Keratinocyte (primary cell): ENCODE measurements at regions not wholly inside any gene's neighbourhood (a gene's known extent, or its start where the extent isn't known, plus 50 kb on each side); places are given as distances from the start of the nearest gene placed in this dataset.

Experiments
- DNase-seq: peaks from one replicate; pipeline ENCODE4 v3.0.0-alpha.2; 2011; ENCODE audit warnings: low read depth, missing footprints, low spot score
- FAIRE-seq: peaks from 2 replicates; lab custom pipeline; 2011; peaks lifted over from hg19 to GRCh38; lab: Jason Lieb, UNC
- H2AFZ ChIP-seq: 2 replicates; pipeline ENCODE4 v1.6.0; 2012; ENCODE audit warnings: low read length, control low read depth, inconsistent platforms; ENCODE audit not compliant: control insufficient read depth
- H3K27ac ChIP-seq: 2 replicates; pipeline ENCODE4 v1.5.1; 2011; ENCODE audit warnings: low read length; ENCODE audit not compliant: control insufficient read depth, insufficient read depth
- H3K27me3 ChIP-seq: 3 replicates; pipeline ENCODE4 v1.6.0; 2011; ENCODE audit warnings: low read length; ENCODE audit not compliant: control insufficient read depth, insufficient read depth; ENCODE audit errors: extremely low read depth
- H3K36me3 ChIP-seq, 2 experiments: 2 replicates in 1 of 2; 3 replicates in 1 of 2; pipeline ENCODE4 v1.5.1; 2011; ENCODE audit warnings: low read length in 2 of 2, mild to moderate bottlenecking in 1 of 2; ENCODE audit not compliant: control insufficient read depth in 2 of 2, insufficient read depth in 2 of 2; ENCODE audit errors: extremely low read depth in 1 of 2
- H3K4me1 ChIP-seq: 3 replicates; pipeline ENCODE4 v1.5.1; 2011; ENCODE audit warnings: low read length; ENCODE audit not compliant: control insufficient read depth, insufficient read depth; ENCODE audit errors: extremely low read depth
- H3K4me2 ChIP-seq: 3 replicates; pipeline ENCODE4 v1.6.0; 2011; ENCODE audit warnings: low read depth, low read length; ENCODE audit not compliant: control insufficient read depth, insufficient read depth; ENCODE audit errors: extremely low read depth
- H3K4me3 ChIP-seq, 3 experiments: fragments of 200-600 bp in 1 of 3; sonication (generic) in 1 of 3; 2 replicates in 2 of 3; 3 replicates in 1 of 3; pipeline ENCODE4 v1.5.1; 2011 to 2016; ENCODE audit warnings: low read length in 3 of 3, mild to moderate bottlenecking in 3 of 3, control low read depth in 2 of 3, inconsistent platforms in 1 of 3, low read depth in 1 of 3, mixed read lengths in 1 of 3, mixed run types in 1 of 3, moderate library complexity in 1 of 3; ENCODE audit not compliant: control insufficient read depth in 2 of 3, insufficient read depth in 2 of 3; ENCODE audit errors: extremely low read depth in 1 of 3
- H3K79me2 ChIP-seq: 2 replicates; pipeline ENCODE4 v1.6.0; 2012; ENCODE audit warnings: low read length; ENCODE audit not compliant: control insufficient read depth, insufficient read depth
- H3K9ac ChIP-seq: 3 replicates; pipeline ENCODE4 v1.6.0; 2011; ENCODE audit warnings: low read length; ENCODE audit not compliant: control insufficient read depth, insufficient read depth; ENCODE audit errors: extremely low read depth
- H3K9me1 ChIP-seq: 3 replicates; pipeline ENCODE4 v1.6.0; 2011; ENCODE audit warnings: low read length; ENCODE audit not compliant: control insufficient read depth, insufficient read depth; ENCODE audit errors: extremely low read depth
- H3K9me3 ChIP-seq: 2 replicates; pipeline ENCODE4 v1.5.1; 2012; ENCODE audit warnings: low read depth, low read length; ENCODE audit not compliant: control insufficient read depth
- H4K20me1 ChIP-seq: 3 replicates; pipeline ENCODE4 v1.6.0; 2011; ENCODE audit warnings: low read length; ENCODE audit not compliant: control insufficient read depth, insufficient read depth; ENCODE audit errors: extremely low read depth
- CTCF ChIP-seq, 3 experiments: IDR thresholded peaks in 1 of 3; conservative IDR thresholded peaks in 1 of 3; optimal IDR thresholded peaks in 1 of 3; 2 replicates in 2 of 3; 3 replicates in 1 of 3; pipeline versions ENCODE3 to v1.5.1; 2011; ENCODE audit warnings: low read length in 3 of 3, mild to moderate bottlenecking in 3 of 3, moderate library complexity in 2 of 3, control low read depth in 1 of 3, inconsistent platforms in 1 of 3; ENCODE audit not compliant: insufficient read depth in 2 of 3; ENCODE audit errors: extremely low read depth in 1 of 3
- EZH2 ChIP-seq: IDR thresholded peaks from one replicate; pipeline ENCODE4 v1.6.1; 2012; ENCODE audit warnings: inconsistent platforms, mild to moderate bottlenecking, low read length, moderate library complexity
- dilution Hi-C: fragments of 300-500 bp; cut with MboI; formaldehyde crosslinking; loops from one replicate; pipeline ENCODE4 v1.7.0; 2020; ENCODE audit warnings: low sequenced_read_pairs; ENCODE audit not compliant: extremely low pct_ligation_motif_present

DNA sequence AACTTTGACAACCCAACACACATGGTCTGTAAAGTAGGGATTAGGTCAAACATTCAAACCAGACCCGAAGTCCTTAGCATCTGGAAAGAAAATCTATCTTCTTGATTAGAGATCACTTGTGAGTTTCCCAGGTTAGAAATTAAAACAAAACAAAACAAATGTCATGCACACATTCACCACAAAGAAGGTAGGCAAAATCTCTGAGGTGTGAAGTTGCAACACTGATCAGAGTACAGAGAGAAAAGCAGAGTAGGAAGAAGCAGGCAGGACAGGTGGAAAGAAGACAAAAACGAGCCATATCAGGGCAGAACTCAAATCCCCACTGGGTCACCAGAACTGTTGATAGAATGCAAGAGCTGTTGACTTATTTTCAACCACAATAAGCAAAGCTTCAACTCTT is 102.8 kb upstream of the THSD7A start:
- no peaks in the 10 kb centered on the region for H3K79me2 ChIP-seq
- H3K27me3 ChIP-seq = no peaks in the 10 kb centered on the region
- H2AFZ ChIP-seq = no peak overlapping the region
- no peaks in the 10 kb centered on the region for H4K20me1 ChIP-seq
- no peak overlapping the region for H3K4me2 ChIP-seq
- H3K9me1 ChIP-seq = no peaks in the 10 kb centered on the region
- FAIRE-seq (no peak), DNase-seq (no peak)
- no peak overlapping the region for H3K4me3 ChIP-seq
- no peaks in the 10 kb centered on the region for H3K9me3 ChIP-seq
- no peaks in the 10 kb centered on the region for H3K36me3 ChIP-seq
- dilution Hi-C loops = no loop called here
- no peak for TF ChIP-seq CTCF (optimal IDR thresholded peaks at IDR 0.05 in 1 of 3, IDR thresholded peaks at IDR 0.05 in 1 of 3, conservative IDR thresholded peaks at IDR 0.05 in 1 of 3; ENCODE audit: extremely low read depth in 1 of 3, insufficient read depth in 2 of 3, low read length in 3 of 3)
- TF ChIP-seq EZH2 = no peak
- no peaks in the 10 kb centered on the region for H3K4me1 ChIP-seq
- H3K27ac ChIP-seq = no peak overlapping the region
- no peak overlapping the region for H3K9ac ChIP-seq

DNA sequence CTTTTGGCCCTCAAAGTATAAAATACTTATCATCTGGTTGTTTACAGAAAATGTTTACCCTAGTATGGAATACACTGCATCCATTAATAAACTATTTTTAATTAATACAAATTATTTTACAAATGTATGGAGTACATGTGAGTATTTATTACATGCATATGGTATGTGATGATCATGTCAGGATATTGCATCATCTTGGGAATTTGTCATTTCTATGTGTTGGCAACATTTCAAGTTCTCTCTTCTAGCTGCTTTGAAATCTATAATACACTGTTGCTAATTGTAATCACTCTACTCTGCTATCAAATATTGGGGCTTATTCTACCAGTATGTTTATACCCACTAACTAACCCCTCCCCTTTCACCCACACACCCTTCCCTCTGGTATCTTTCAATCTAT is 103.9 kb upstream of the THSD7A start:
- Histone ChIP-seq H3K27ac (no peak overlapping the region), H3K27me3 (no peaks in the 10 kb centered on the region), H3K9me1 (no peaks in the 10 kb centered on the region), H2AFZ (no peak overlapping the region), H3K79me2 (no peaks in the 10 kb centered on the region), H3K9ac (no peak overlapping the region), H3K4me2 (no peak overlapping the region), H3K9me3 (no peaks in the 10 kb centered on the region), H3K4me1 (no peaks in the 10 kb centered on the region), H4K20me1 (no peaks in the 10 kb centered on the region), H3K36me3 (no peaks in the 10 kb centered on the region), H3K4me3 (no peak overlapping the region)
- TF ChIP-seq CTCF (optimal IDR thresholded peaks at IDR 0.05 in 1 of 3, IDR thresholded peaks at IDR 0.05 in 1 of 3, conservative IDR thresholded peaks at IDR 0.05 in 1 of 3; ENCODE audit: extremely low read depth in 1 of 3, insufficient read depth in 2 of 3, low read length in 3 of 3) (no peak), EZH2 (no peak)
- DNase-seq = no peak
- dilution Hi-C loops = no loop called here
- no peak for FAIRE-seq
